DMS114 treated with DMSO at 0.1 percent for 48 hours (cell line): ENCODE measurements at regions not wholly inside any gene's neighbourhood (a gene's known extent, or its start where the extent isn't known, plus 50 kb on each side); places are given as distances from the start of the nearest gene placed in this dataset.
"Not testable (repeated sequence)": the region's sequence is repeated elsewhere in the genome, so short reads cannot be mapped to it uniquely, and the experiment has no call there.

Experiments used
- DNase-seq: peaks from one replicate; lab custom pipeline; 2025; ENCODE audit not compliant: unreplicated experiment; lab: John Stamatoyannopoulos, UW

- DNase-seq, result no peak
Observed at GRCh38 chr1:232579958-232580941, 49.7 kb downstream of the SIPA1L2 start.

GRCh38 chr1:232579466-232579865 lies 50.5 kb downstream of the SIPA1L2 start:
- DNase-seq, result no peak

GRCh38 chr1:232578651-232579195 lies 51.2 kb downstream of the SIPA1L2 start:
- no peak for DNase-seq

- DNase-seq, result no peak
Observed at GRCh38 chr1:232577772-232578171, 52.2 kb downstream of the SIPA1L2 start.

- no peak for DNase-seq
Observed at GRCh38 chr1:232576537-232576936, 53.4 kb downstream of the SIPA1L2 start.

GRCh38 chr1:232575763-232576040 lies 54.2 kb downstream of the SIPA1L2 start:
- no peak for DNase-seq

GRCh38 chr1:232574889-232575762 lies 54.8 kb downstream of the SIPA1L2 start:
- DNase-seq, result no peak

- no peak for DNase-seq
Observed at GRCh38 chr1:232574077-232574476, 55.9 kb downstream of the SIPA1L2 start.

GRCh38 chr1:232571523-232571922 lies 58.4 kb downstream of the SIPA1L2 start:
- no peak for DNase-seq

- DNase-seq, result no peak
Observed at GRCh38 chr1:232570007-232570406, 59.9 kb downstream of the SIPA1L2 start.

- not testable (repeated sequence) for DNase-seq
Observed at GRCh38 chr1:232569554-232569921, 60.4 kb downstream of the SIPA1L2 start.

- no peak for DNase-seq
Observed at GRCh38 chr1:232568906-232569553, 60.9 kb downstream of the SIPA1L2 start.

GRCh38 chr1:232568331-232568852 lies 61.5 kb downstream of the SIPA1L2 start:
- DNase-seq, result no peak

GRCh38 chr1:232566093-232566492 lies 63.8 kb downstream of the SIPA1L2 start:
- DNase-seq, result no peak

- no peak for DNase-seq
Observed at GRCh38 chr1:232562855-232563510, 67.0 kb downstream of the SIPA1L2 start.

GRCh38 chr1:232561381-232561780 lies 68.6 kb downstream of the SIPA1L2 start:
- DNase-seq, result no peak

GRCh38 chr1:232560940-232561339 lies 69.0 kb downstream of the SIPA1L2 start:
- no peak for DNase-seq

- DNase-seq, result no peak
Observed at GRCh38 chr1:232558954-232559353, 71.0 kb downstream of the SIPA1L2 start.

GRCh38 chr1:232557502-232558191 lies 72.3 kb downstream of the SIPA1L2 start:
- DNase-seq, result no peak

- DNase-seq, result no peak
Observed at GRCh38 chr1:232557096-232557495, 72.8 kb downstream of the SIPA1L2 start.
